VCaP (cell line): ENCODE measurements at regions not wholly inside any gene's neighbourhood (a gene's known extent, or its start where the extent isn't known, plus 50 kb on each side); places are given as distances from the start of the nearest gene placed in this dataset.
A peak's percentile ranks its signal among the peaks of the same experiment; 100 is the strongest.

ENCODE experiments used
- H3K27ac ChIP-seq: fragments of 450-650 bp; 2 replicates; pipeline ENCODE4 v1.5.1; 2017
- CTCF ChIP-seq: fragments of 450-650 bp; conservative IDR thresholded peaks from 2 replicates; pipeline ENCODE4 v1.5.1; 2017; ENCODE audit warnings: mild to moderate bottlenecking, moderate library complexity

GRCh38 chr6:140236732-140237131, 862.3 kb upstream of the CITED2 start:
- no peak for TF ChIP-seq CTCF
- H3K27ac ChIP-seq = no peak overlapping the region

- TF ChIP-seq CTCF = no peak
- peak overlapping the region; percentile 38; the same call in 1 of the 2 replicates for H3K27ac ChIP-seq
Observed at GRCh38 chr6:140230282-140230681, 855.8 kb upstream of the CITED2 start.

- H3K27ac ChIP-seq = no peak overlapping the region
- no peak for TF ChIP-seq CTCF
Observed at GRCh38 chr6:140228491-140228890, 854.0 kb upstream of the CITED2 start.

- no peak overlapping the region for H3K27ac ChIP-seq
- TF ChIP-seq CTCF = no peak
Observed at GRCh38 chr6:140226637-140227036, 852.2 kb upstream of the CITED2 start.

GRCh38 chr6:140225701-140226436, 851.4 kb upstream of the CITED2 start:
- H3K27ac ChIP-seq = no peak overlapping the region; the same call in 1 of the 2 replicates
- TF ChIP-seq CTCF = no peak

GRCh38 chr6:140217283-140217682, 842.8 kb upstream of the CITED2 start:
- H3K27ac ChIP-seq = no peak overlapping the region
- TF ChIP-seq CTCF = no peak

GRCh38 chr6:140209775-140210174, 835.3 kb upstream of the CITED2 start:
- TF ChIP-seq CTCF = no peak
- H3K27ac ChIP-seq = no peak overlapping the region
